ENCODE measurements at regions not wholly inside any gene's neighbourhood (a gene's known extent, or its start where the extent isn't known, plus 50 kb on each side); places are given as distances from the start of the nearest gene placed in this dataset.

- TF ChIP-seq POLR2A (IDR thresholded peaks at IDR 0.05) (no peak), EP300 (IDR thresholded peaks at IDR 0.05) (no peak), POLR2AphosphoS5 (IDR thresholded peaks at IDR 0.05) (no peak)
- TF ChIP-seq, protein P1, sequence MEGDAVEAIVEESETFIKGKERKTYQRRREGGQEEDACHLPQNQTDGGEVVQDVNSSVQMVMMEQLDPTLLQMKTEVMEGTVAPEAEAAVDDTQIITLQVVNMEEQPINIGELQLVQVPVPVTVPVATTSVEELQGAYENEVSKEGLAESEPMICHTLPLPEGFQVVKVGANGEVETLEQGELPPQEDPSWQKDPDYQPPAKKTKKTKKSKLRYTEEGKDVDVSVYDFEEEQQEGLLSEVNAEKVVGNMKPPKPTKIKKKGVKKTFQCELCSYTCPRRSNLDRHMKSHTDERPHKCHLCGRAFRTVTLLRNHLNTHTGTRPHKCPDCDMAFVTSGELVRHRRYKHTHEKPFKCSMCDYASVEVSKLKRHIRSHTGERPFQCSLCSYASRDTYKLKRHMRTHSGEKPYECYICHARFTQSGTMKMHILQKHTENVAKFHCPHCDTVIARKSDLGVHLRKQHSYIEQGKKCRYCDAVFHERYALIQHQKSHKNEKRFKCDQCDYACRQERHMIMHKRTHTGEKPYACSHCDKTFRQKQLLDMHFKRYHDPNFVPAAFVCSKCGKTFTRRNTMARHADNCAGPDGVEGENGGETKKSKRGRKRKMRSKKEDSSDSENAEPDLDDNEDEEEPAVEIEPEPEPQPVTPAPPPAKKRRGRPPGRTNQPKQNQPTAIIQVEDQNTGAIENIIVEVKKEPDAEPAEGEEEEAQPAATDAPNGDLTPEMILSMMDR (IDR thresholded peaks at IDR 0.05): no peak
Observed at GRCh38 chr1:239545466-239545865, 159.1 kb downstream of the CHRM3 start.
